ENCODE measurements at regions not wholly inside any gene's neighbourhood (a gene's known extent, or its start where the extent isn't known, plus 50 kb on each side); places are given as distances from the start of the nearest gene placed in this dataset.

DNA sequence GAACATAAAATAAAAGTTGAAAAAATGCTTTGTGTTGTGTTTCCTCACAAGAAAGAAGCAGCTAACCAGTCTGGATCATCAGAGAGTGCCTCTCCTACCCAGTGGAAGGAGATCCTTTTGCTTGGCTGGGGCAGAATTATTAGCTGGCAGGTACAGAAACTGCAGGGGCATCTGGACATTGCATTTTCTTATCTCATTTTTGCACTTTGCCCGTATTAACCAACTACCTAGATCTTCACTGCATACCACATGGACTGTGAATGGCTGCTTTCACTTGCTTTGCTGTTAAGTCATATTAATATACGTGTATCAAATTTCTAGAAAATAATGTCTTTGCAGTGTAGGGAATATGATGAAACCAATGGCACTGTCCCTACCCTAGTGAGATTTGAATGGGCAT, 52.9 kb upstream of the PDGFRA start:
- DNase-seq (ENCODE audit: extremely low read depth in 1 of 4, low spot score in 3 of 4) (no peak), ATAC-seq (no peak), FAIRE-seq (no peak)
- in situ Hi-C loops (cut with MboI) (no loop called here), intact Hi-C loops (cut with micrococcal nuclease) (no loop called here)
- Histone ChIP-seq H3K4me3 (no peak overlapping the region), H3K79me2 (ENCODE audit: control insufficient read depth, insufficient read depth, low read length) (no peaks in the 10 kb centered on the region), H3K9me1 (ENCODE audit: control insufficient read depth, insufficient read depth, low read length) (no peaks in the 10 kb centered on the region), H3K9me3 (replicated peaks; ENCODE audit: control insufficient read depth, insufficient read depth, low read depth, low read length) (no peaks in the 10 kb centered on the region), H3K36me3 (ENCODE audit: control insufficient read depth, insufficient read depth, low read length) (no peaks in the 10 kb centered on the region), H3K27me3 (ENCODE audit: control insufficient read depth in 2 of 2, insufficient read depth in 2 of 2, low read length in 2 of 2) (no peaks in the 10 kb centered on the region; a peak in 2 of 5 replicates), H3K9ac (ENCODE audit: insufficient read depth in 1 of 2, low read depth in 2 of 2, low read length in 2 of 2) (no peak overlapping the region), H3K4me2 (ENCODE audit: insufficient read depth, low read length) (no peak overlapping the region), H2AFZ (ENCODE audit: low read depth, low read length) (no peak overlapping the region), H4K20me1 (replicated peaks; ENCODE audit: control insufficient read depth, insufficient read depth, low read length) (no peaks in the 10 kb centered on the region), H3K27ac (ENCODE audit: extremely low read depth, low read depth, low read length) (no peak overlapping the region), H3K4me1 (replicated peaks in 1 of 2; ENCODE audit: control insufficient read depth in 2 of 2, insufficient read depth in 2 of 2, low read length in 2 of 2) (no peaks in the 10 kb centered on the region)
- no TSS peak for BruUV-seq (replicated peaks)
- POLR2A ChIA-PET, result no interaction called here
- WGBS (ENCODE audit: insufficient coverage, low coverage, missing lambda C conversion rate), result 4% methylated on average over 2 of the region's 2 CpGs
- CTCF ChIA-PET (ENCODE audit: low intra/inter-chr PET ratio), result no interaction called here
- TF ChIP-seq TAL1 (IDR thresholded peaks at IDR 0.05) (no peak), SETDB1 (IDR thresholded peaks at IDR 0.05; ENCODE audit: low read length) (no peak), CBFA2T3 (IDR thresholded peaks at IDR 0.05) (no peak), SIN3A (IDR thresholded peaks at IDR 0.05; ENCODE audit: borderline replicate concordance in 2 of 2, control insufficient read depth in 1 of 2, low read depth in 2 of 2, low read length in 2 of 2) (no peak), CHD4 (IDR thresholded peaks at IDR 0.05; ENCODE audit: insufficient read depth, insufficient replicate concordance, low read depth, low read length, poor library complexity, severe bottlenecking) (no peak), ETV6 (IDR thresholded peaks at IDR 0.05; ENCODE audit: borderline replicate concordance in 1 of 2, low read depth in 2 of 2, low read length in 1 of 2) (no peak), ETV6 (CRISPR knock-in tag; IDR thresholded peaks at IDR 0.05; ENCODE audit: borderline replicate concordance) (no peak), ZC3H11A (IDR thresholded peaks at IDR 0.05; ENCODE audit: low read depth, low read length) (no peak), COPS2 (conservative IDR thresholded peaks at IDR 0.05) (no peak), TBL1XR1 (IDR thresholded peaks at IDR 0.05; ENCODE audit: low read length in 2 of 2) (no peak), PHTF2 (CRISPR knock-in tag; IDR thresholded peaks at IDR 0.05) (no peak), ZFP1 (CRISPR knock-in tag; IDR thresholded peaks at IDR 0.05) (no peak), MED1 (CRISPR knock-in tag; IDR thresholded peaks at IDR 0.05; ENCODE audit: borderline replicate concordance) (no peak), RBM39 (optimal IDR thresholded peaks at IDR 0.05; ENCODE audit: low read depth, low read length) (no peak)
- TF ChIP-seq, protein P1, sequence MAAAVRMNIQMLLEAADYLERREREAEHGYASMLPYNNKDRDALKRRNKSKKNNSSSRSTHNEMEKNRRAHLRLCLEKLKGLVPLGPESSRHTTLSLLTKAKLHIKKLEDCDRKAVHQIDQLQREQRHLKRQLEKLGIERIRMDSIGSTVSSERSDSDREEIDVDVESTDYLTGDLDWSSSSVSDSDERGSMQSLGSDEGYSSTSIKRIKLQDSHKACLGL (CRISPR knock-in tag; IDR thresholded peaks at IDR 0.05; ENCODE audit: borderline replicate concordance, poor library complexity, severe bottlenecking), result no peak
- TF ChIP-seq, protein P2, sequence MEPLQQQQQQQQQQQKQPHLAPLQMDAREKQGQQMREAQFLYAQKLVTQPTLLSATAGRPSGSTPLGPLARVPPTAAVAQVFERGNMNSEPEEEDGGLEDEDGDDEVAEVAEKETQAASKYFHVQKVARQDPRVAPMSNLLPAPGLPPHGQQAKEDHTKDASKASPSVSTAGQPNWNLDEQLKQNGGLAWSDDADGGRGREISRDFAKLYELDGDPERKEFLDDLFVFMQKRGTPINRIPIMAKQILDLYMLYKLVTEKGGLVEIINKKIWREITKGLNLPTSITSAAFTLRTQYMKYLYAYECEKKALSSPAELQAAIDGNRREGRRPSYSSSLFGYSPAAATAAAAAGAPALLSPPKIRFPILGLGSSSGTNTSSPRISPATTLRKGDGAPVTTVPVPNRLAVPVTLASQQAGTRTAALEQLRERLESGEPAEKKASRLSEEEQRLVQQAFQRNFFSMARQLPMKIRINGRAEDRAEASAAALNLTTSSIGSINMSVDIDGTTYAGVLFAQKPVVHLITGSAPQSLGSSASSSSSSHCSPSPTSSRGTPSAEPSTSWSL (CRISPR knock-in tag; IDR thresholded peaks at IDR 0.05; ENCODE audit: borderline replicate concordance), result no peak
- TF ChIP-seq, protein P3, sequence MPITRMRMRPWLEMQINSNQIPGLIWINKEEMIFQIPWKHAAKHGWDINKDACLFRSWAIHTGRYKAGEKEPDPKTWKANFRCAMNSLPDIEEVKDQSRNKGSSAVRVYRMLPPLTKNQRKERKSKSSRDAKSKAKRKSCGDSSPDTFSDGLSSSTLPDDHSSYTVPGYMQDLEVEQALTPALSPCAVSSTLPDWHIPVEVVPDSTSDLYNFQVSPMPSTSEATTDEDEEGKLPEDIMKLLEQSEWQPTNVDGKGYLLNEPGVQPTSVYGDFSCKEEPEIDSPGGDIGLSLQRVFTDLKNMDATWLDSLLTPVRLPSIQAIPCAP (CRISPR knock-in tag; IDR thresholded peaks at IDR 0.05; ENCODE audit: borderline replicate concordance), result no peak
- TF ChIP-seq, protein P4, sequence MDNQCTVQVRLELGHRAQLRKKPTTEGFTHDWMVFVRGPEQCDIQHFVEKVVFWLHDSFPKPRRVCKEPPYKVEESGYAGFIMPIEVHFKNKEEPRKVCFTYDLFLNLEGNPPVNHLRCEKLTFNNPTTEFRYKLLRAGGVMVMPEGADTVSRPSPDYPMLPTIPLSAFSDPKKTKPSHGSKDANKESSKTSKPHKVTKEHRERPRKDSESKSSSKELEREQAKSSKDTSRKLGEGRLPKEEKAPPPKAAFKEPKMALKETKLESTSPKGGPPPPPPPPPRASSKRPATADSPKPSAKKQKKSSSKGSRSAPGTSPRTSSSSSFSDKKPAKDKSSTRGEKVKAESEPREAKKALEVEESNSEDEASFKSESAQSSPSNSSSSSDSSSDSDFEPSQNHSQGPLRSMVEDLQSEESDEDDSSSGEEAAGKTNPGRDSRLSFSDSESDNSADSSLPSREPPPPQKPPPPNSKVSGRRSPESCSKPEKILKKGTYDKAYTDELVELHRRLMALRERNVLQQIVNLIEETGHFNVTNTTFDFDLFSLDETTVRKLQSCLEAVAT (IDR thresholded peaks at IDR 0.05), result no peak
- TF ChIP-seq, protein P5, sequence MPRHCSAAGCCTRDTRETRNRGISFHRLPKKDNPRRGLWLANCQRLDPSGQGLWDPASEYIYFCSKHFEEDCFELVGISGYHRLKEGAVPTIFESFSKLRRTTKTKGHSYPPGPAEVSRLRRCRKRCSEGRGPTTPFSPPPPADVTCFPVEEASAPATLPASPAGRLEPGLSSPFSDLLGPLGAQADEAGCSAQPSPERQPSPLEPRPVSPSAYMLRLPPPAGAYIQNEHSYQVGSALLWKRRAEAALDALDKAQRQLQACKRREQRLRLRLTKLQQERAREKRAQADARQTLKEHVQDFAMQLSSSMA (CRISPR knock-in tag; IDR thresholded peaks at IDR 0.05), result no peak
